ENCODE measurements at regions not wholly inside any gene's neighbourhood (a gene's known extent, or its start where the extent isn't known, plus 50 kb on each side); places are given as distances from the start of the nearest gene placed in this dataset.

DNA sequence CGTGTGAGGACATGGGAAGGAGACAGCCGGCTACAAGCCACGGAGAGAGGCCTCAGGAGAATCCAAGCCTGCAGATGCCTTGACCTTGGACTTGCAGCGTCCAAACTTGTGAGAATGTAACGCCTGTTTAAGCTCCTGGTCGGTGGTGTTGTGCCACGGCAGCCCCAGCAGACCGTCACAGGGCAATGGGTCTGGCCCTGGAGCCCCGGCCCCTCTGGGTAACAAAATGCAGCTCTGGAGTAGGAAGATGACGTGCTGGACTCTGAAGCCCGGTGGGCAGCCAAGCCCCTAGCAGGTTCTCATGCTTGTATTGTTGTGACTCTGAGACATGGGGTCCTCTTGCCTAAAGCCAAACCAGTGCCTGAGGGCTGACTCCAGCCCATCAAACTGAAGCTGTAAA, 174.7 kb downstream of the IRX2 start:
- TF ChIP-seq, protein P1, sequence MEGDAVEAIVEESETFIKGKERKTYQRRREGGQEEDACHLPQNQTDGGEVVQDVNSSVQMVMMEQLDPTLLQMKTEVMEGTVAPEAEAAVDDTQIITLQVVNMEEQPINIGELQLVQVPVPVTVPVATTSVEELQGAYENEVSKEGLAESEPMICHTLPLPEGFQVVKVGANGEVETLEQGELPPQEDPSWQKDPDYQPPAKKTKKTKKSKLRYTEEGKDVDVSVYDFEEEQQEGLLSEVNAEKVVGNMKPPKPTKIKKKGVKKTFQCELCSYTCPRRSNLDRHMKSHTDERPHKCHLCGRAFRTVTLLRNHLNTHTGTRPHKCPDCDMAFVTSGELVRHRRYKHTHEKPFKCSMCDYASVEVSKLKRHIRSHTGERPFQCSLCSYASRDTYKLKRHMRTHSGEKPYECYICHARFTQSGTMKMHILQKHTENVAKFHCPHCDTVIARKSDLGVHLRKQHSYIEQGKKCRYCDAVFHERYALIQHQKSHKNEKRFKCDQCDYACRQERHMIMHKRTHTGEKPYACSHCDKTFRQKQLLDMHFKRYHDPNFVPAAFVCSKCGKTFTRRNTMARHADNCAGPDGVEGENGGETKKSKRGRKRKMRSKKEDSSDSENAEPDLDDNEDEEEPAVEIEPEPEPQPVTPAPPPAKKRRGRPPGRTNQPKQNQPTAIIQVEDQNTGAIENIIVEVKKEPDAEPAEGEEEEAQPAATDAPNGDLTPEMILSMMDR (IDR thresholded peaks at IDR 0.05), result no peak
- no peak for TF ChIP-seq POLR2AphosphoS5 (IDR thresholded peaks at IDR 0.05)
- TF ChIP-seq POLR2A (IDR thresholded peaks at IDR 0.05), result no peak
